GM19035 (cell line): ENCODE measurements at regions not wholly inside any gene's neighbourhood (a gene's known extent, or its start where the extent isn't known, plus 50 kb on each side); places are given as distances from the start of the nearest gene placed in this dataset.
"Not testable (repeated sequence)": the region's sequence is repeated elsewhere in the genome, so short reads cannot be mapped to it uniquely, and the experiment has no call there.

Experiments
- ATAC-seq: cut with Tn5 transposase; IDR thresholded peaks from one replicate; pipeline ENCODE4 v1.9.1; 2021; ENCODE audit not compliant: unreplicated experiment

- no peak for ATAC-seq
Measured at GRCh38 chr5:127133071-127133470, 59.8 kb upstream of the C5orf63 start.

GRCh38 chr5:127136908-127137307 is 63.6 kb upstream of the C5orf63 start:
- ATAC-seq, result no peak

- ATAC-seq, result no peak
Measured at GRCh38 chr5:127143722-127144121, 70.4 kb upstream of the C5orf63 start.

- no peak for ATAC-seq
Measured at GRCh38 chr5:127153031-127153430, 79.7 kb upstream of the C5orf63 start.

- no peak for ATAC-seq
Measured at GRCh38 chr5:127153521-127153920, 80.2 kb upstream of the C5orf63 start.

- ATAC-seq, result no peak
Measured at GRCh38 chr5:127163750-127164149, 90.4 kb upstream of the C5orf63 start.

- ATAC-seq, result no peak
Measured at GRCh38 chr5:127170918-127171600, 97.8 kb upstream of the C5orf63 start.

- ATAC-seq, result no peak
Measured at GRCh38 chr5:127176769-127177168, 103.5 kb upstream of the C5orf63 start.

- not testable (repeated sequence) for ATAC-seq
Measured at GRCh38 chr5:127182631-127183030, 108.0 kb upstream of the MEGF10 start.

- ATAC-seq, result no peak
Measured at GRCh38 chr5:127183332-127183731, 107.3 kb upstream of the MEGF10 start.

- no peak for ATAC-seq
Measured at GRCh38 chr5:127184851-127185250, 105.7 kb upstream of the MEGF10 start.

GRCh38 chr5:127186657-127187056 is 103.9 kb upstream of the MEGF10 start:
- no peak for ATAC-seq

GRCh38 chr5:127187706-127188105 is 102.9 kb upstream of the MEGF10 start:
- ATAC-seq, result no peak

GRCh38 chr5:127192150-127192549 is 98.4 kb upstream of the MEGF10 start:
- ATAC-seq, result no peak

- ATAC-seq, result no peak
Measured at GRCh38 chr5:127192836-127193338, 97.7 kb upstream of the MEGF10 start.

GRCh38 chr5:127196042-127196441 is 94.6 kb upstream of the MEGF10 start:
- no peak for ATAC-seq

- not testable (repeated sequence) for ATAC-seq
Measured at GRCh38 chr5:127197402-127198167, 93.0 kb upstream of the MEGF10 start.

- not testable (repeated sequence) for ATAC-seq
Measured at GRCh38 chr5:127202738-127203137, 87.9 kb upstream of the MEGF10 start.

GRCh38 chr5:127203818-127204217 is 86.8 kb upstream of the MEGF10 start:
- no peak for ATAC-seq

GRCh38 chr5:127205147-127205546 is 85.4 kb upstream of the MEGF10 start:
- ATAC-seq, result no peak

GRCh38 chr5:127206320-127207113 is 84.1 kb upstream of the MEGF10 start:
- ATAC-seq, result no peak
